Dermis blood vessel endothelial cell (primary cell): ENCODE measurements at regions not wholly inside any gene's neighbourhood (a gene's known extent, or its start where the extent isn't known, plus 50 kb on each side); places are given as distances from the start of the nearest gene placed in this dataset.
"Not testable (repeated sequence)": the region's sequence is repeated elsewhere in the genome, so short reads cannot be mapped to it uniquely, and the experiment has no call there.

Experiments
- DNase-seq: peaks from one replicate; pipeline ENCODE4 v3.0.0; 2010

DNA sequence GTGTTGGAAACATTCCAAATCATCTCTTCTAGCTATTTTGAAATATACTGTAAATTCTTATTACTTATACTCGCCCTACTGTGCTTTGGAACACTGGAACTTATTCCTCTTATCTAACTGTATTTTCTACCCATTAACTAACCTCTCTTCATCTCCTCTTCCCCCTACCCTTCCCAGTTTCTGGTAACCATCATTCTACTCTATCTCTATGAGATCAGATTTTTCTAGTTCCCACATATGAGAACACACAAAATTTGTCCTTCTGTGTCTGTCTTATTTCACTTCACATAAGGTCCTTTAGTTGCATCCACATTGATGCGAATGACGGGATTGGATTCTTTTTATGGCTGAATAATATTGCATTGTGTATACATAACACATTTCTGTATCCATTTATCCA is 1003.8 kb upstream of the INTU start:
- no peak for DNase-seq

- DNase-seq: no peak
Measured at GRCh38 chr4:126630230-126630629, 1002.5 kb upstream of the INTU start.

- DNase-seq: no peak
Measured at GRCh38 chr4:126633306-126633705, 999.5 kb upstream of the INTU start.

GRCh38 chr4:126637706-126638105 is 995.1 kb upstream of the INTU start:
- no peak for DNase-seq

GRCh38 chr4:126647320-126647719 is 985.4 kb upstream of the INTU start:
- DNase-seq: no peak

DNA sequence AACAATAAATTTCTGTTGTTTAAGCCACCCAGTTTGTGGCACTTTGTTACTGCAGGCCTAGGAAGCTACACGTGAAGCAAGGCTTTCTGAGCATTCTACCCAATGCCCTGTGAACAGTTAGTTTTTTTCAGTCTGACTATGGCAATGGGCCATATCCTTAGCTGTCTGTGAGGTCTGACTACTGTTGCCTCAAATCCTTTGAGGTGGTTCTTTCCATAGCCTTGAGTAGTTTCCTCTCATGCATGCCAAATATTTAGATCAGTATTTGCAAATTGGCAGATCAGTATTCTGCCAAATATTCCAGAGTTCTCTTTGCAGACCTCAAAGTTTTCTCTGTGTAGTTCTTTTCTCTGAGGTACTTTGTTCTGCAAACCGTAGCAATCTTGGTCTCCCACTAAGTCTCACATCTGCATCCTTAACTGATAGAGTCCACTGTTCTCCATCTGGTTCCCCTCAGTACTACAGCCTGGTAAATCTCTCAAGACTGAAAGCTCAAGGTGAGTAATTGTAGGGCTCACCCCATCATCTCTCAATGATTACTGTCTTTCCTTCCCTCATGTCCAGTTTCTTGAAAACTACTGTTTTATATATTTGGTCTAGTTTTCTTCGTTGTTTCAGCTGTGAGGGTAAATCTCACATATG is 984.9 kb upstream of the INTU start:
- DNase-seq: no peak

GRCh38 chr4:126658411-126658810 is 974.3 kb upstream of the INTU start:
- DNase-seq: no peak

GRCh38 chr4:126661194-126661593 is 971.6 kb upstream of the INTU start:
- no peak for DNase-seq

GRCh38 chr4:126664839-126665238 is 967.9 kb upstream of the INTU start:
- no peak for DNase-seq

- DNase-seq: not testable (repeated sequence)
Measured at GRCh38 chr4:126670038-126670437, 962.7 kb upstream of the INTU start.

DNA sequence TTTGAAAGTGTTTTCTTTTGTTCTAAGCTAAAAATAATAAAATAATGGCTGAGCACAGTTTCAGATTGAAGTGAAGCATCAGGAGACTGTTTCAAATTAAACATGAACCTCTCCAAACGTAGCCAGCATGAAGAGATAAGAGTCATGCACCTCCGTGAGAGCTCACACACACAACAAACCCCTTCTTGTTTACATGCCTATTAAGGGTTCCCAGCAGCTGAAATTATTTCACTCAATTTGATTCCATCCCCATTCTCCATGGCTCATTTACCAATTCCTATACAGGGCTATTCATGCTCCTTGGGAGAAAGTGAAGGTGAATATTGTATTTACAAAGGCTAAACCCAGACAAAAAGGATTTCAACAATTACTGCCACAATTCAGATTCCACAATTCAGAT is 954.1 kb upstream of the INTU start:
- no peak for DNase-seq

DNA sequence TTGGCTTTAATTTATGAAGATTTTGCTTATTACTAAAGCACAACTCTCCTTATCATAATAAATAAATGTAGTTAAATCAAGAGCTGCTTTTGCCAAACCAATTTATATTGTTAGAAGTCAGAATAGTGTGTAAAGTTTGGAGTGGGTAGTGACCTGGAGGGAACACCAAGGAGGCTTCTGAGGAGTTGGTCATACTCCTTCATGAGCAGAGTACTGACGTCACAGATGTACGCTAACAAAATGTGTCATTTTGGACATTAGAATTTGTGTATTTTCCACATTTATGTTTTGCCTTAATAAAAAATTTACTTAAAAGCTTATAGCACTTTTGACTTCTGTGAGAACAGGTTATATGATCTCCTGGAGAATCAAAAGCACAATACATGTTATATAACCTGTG is 953.5 kb upstream of the INTU start:
- no peak for DNase-seq

DNA sequence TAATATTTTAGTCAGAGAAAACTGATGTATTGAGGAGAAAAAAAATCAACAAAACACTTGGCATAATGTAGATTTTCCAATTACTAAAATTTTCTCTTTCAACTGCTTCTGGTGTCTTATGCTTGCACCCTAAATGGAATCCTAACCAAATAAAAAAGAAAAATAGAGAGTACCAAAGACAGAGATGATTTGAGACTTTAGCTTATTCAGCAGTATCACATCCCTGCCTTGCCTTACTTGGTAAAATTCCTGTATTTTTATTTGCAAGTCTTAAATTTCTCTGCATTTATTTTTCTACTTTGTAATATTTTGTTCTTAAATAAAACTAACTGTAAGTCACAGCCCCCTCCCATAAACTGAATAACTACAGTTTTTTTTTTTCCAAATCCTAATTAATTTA is 950.5 kb upstream of the INTU start:
- DNase-seq: no peak

- DNase-seq: no peak
Measured at GRCh38 chr4:126686491-126686890, 946.3 kb upstream of the INTU start.

- DNase-seq: no peak
Measured at GRCh38 chr4:126687655-126688358, 945.0 kb upstream of the INTU start.

DNA sequence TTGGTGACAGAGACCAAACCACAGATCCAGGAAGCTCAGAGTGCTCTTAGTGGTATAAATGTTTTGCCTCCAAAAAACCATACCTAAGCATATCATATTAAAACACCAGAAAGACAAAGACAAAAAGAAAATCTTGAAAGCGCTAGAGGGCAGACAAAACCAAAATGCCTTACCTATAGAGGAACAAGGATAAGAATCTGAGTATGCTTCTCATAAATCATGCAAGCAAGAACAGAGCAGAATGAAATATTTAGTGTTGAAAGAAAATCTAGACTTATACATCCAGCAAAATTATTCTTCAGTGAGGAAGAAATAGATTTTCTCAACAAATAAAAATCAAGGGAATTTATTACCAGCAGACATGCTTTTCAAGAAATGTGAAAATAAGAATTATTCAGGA is 941.0 kb upstream of the INTU start:
- no peak for DNase-seq

- DNase-seq: peak; percentile 2
Measured at GRCh38 chr4:126697748-126698147, 935.0 kb upstream of the INTU start.

GRCh38 chr4:126698224-126698623 is 934.5 kb upstream of the INTU start:
- no peak for DNase-seq

GRCh38 chr4:126701756-126702155 is 931.0 kb upstream of the INTU start:
- DNase-seq: no peak

DNA sequence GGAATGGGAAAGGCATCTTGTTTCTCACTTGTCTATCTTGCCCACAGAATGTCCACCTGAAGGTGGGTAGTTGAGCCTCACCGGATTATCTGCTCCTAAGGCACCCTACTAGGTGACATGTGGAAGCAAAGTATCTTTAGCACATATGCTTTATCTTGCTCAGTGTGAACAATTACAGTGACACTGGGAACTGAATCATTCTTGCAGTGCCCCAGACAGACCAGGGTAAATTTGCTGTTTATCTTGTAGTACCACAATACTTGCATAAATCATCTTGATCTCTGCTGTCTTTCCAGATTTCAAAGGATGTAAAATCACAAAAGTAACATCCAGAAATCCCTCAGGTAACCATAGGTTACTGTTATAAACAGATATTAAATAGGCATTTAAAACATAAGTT is 930.0 kb upstream of the INTU start:
- DNase-seq: no peak

DNA sequence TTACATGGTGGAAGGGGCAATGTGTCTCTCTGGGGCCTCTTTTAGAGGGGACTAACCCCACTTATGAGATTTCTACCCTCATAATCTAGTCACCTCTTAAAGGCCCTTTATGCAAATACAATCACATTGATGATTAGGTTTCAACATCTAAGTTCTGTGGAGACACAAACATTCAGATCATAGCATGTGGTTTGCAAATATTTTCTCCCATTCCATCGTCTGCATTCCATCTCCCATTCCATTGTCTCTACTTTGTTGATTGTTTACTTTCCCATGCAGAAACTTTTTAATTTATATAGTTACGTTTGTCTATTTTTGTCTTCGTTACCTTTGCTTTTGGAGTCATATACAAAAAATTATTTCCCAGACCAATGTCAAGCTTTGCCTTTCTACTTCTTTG is 927.5 kb upstream of the INTU start:
- DNase-seq: no peak

GRCh38 chr4:126708716-126709115 is 924.0 kb upstream of the INTU start:
- no peak for DNase-seq

GRCh38 chr4:126710935-126711334 is 921.8 kb upstream of the INTU start:
- no peak for DNase-seq

GRCh38 chr4:126715067-126715466 is 917.7 kb upstream of the INTU start:
- no peak for DNase-seq

GRCh38 chr4:126715681-126716080 is 917.1 kb upstream of the INTU start:
- DNase-seq: no peak
